ENCODE measurements at regions not wholly inside any gene's neighbourhood (a gene's known extent, or its start where the extent isn't known, plus 50 kb on each side); places are given as distances from the start of the nearest gene placed in this dataset.

DNA sequence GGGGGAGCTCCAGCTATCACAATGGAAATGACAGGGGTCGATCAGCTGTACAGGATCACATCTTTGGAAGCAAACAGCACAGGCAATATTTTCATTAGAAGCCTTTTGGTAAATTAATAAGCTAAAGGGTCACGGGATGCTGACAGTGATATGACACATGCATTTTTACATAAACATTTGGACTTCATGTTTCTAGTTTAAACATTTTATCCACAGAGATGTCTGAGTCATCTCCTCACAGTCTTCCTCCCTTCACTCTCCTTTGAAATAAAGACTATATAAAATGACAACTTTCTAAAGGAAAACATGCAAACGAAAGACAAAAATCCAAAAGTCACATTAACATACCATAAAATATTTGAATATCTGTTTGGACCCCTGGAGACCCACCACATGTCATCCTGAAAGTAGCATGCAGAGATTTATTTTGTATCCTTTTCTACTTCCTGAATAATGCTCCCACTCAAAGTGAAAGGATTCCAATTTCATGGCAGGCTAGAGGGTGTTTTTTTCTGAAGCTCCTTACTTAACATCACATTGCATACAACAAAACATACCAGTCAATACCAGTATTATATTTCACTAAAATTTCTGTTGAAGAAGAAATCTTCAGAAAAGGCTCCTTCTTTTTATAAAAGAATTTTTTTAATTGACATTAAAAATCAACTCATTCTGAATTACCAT, 200.1 kb upstream of the PPARGC1A start:
- no peak overlapping the region for H3K4me3 Mint-ChIP-seq
- POLR2A ChIA-PET, result no interaction called here
- no peak for ATAC-seq

GRCh38 chr4:24080871-24081270, 191.0 kb upstream of the PPARGC1A start:
- no peaks in the 10 kb centered on the region for H3K36me3 Mint-ChIP-seq
- H3K27ac Mint-ChIP-seq, result no peak overlapping the region
- ChIA-PET CTCF (no interaction called here), POLR2A (no interaction called here)
- H3K4me1 Mint-ChIP-seq, result no peaks in the 10 kb centered on the region
- H3K9me3 Mint-ChIP-seq, result peaks cover 3% of the 10 kb centered on the region; the same call in 1 of the 2 replicates
- ATAC-seq, result no peak
- H3K27me3 Mint-ChIP-seq (ENCODE audit: low read depth), result peaks cover 7% of the 10 kb centered on the region
- no peak overlapping the region for H3K4me3 Mint-ChIP-seq
- DNase-seq (ENCODE audit: low spot score), result no peak
- TF ChIP-seq ARID4B (CRISPR knock-in tag; IDR thresholded peaks at IDR 0.05; ENCODE audit: borderline replicate concordance), result no peak
- TF ChIP-seq, protein P1, sequence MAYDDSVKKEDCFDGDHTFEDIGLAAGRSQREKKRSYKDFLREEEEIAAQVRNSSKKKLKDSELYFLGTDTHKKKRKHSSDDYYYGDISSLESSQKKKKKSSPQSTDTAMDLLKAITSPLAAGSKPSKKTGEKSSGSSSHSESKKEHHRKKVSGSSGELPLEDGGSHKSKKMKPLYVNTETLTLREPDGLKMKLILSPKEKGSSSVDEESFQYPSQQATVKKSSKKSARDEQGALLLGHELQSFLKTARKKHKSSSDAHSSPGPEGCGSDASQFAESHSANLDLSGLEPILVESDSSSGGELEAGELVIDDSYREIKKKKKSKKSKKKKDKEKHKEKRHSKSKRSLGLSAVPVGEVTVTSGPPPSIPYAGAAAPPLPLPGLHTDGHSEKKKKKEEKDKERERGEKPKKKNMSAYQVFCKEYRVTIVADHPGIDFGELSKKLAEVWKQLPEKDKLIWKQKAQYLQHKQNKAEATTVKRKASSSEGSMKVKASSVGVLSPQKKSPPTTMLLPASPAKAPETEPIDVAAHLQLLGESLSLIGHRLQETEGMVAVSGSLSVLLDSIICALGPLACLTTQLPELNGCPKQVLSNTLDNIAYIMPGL (CRISPR knock-in tag; IDR thresholded peaks at IDR 0.05), result no peak
- TF ChIP-seq, protein P2, sequence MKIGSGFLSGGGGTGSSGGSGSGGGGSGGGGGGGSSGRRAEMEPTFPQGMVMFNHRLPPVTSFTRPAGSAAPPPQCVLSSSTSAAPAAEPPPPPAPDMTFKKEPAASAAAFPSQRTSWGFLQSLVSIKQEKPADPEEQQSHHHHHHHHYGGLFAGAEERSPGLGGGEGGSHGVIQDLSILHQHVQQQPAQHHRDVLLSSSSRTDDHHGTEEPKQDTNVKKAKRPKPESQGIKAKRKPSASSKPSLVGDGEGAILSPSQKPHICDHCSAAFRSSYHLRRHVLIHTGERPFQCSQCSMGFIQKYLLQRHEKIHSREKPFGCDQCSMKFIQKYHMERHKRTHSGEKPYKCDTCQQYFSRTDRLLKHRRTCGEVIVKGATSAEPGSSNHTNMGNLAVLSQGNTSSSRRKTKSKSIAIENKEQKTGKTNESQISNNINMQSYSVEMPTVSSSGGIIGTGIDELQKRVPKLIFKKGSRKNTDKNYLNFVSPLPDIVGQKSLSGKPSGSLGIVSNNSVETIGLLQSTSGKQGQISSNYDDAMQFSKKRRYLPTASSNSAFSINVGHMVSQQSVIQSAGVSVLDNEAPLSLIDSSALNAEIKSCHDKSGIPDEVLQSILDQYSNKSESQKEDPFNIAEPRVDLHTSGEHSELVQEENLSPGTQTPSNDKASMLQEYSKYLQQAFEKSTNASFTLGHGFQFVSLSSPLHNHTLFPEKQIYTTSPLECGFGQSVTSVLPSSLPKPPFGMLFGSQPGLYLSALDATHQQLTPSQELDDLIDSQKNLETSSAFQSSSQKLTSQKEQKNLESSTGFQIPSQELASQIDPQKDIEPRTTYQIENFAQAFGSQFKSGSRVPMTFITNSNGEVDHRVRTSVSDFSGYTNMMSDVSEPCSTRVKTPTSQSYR (CRISPR knock-in tag; IDR thresholded peaks at IDR 0.05), result no peak

More for the DNA sequence above, 200.1 kb upstream of the PPARGC1A start:
- CTCF ChIA-PET, result interaction anchor here (0.7 to 1.3 kb wide), 6 partner anchors 41 to 1193 kb away, joined by 3 to 5 read pairs (median 4); no protein-coding TSS in a partner anchor
- no peak overlapping the region for H3K27ac Mint-ChIP-seq
- H3K9me3 Mint-ChIP-seq, result no peaks in the 10 kb centered on the region
- no peaks in the 10 kb centered on the region for H3K36me3 Mint-ChIP-seq
- no peaks in the 10 kb centered on the region for H3K4me1 Mint-ChIP-seq
- TF ChIP-seq ZNF219 (CRISPR knock-in tag; IDR thresholded peaks at IDR 0.05; ENCODE audit: borderline replicate concordance) (no peak), ATF1 (CRISPR knock-in tag; IDR thresholded peaks at IDR 0.05) (no peak), ELF4 (CRISPR knock-in tag; IDR thresholded peaks at IDR 0.05; ENCODE audit: low read depth) (no peak), TP53 (CRISPR knock-in tag; IDR thresholded peaks at IDR 0.05) (no peak), NR3C1 (CRISPR knock-in tag; conservative IDR thresholded peaks at IDR 0.05; ENCODE audit: low read depth) (no peak), GABPB1 (CRISPR knock-in tag; IDR thresholded peaks at IDR 0.05) (no peak), ZNF396 (CRISPR knock-in tag; IDR thresholded peaks at IDR 0.05; ENCODE audit: borderline replicate concordance) (no peak), ZBTB21 (CRISPR knock-in tag; IDR thresholded peaks at IDR 0.05; ENCODE audit: borderline replicate concordance) (no peak), MLX (CRISPR knock-in tag; IDR thresholded peaks at IDR 0.05) (no peak), ZNF671 (CRISPR knock-in tag; IDR thresholded peaks at IDR 0.05) (no peak), CBFB (CRISPR knock-in tag; IDR thresholded peaks at IDR 0.05; ENCODE audit: low read depth) (no peak), CREB1 (CRISPR knock-in tag; IDR thresholded peaks at IDR 0.05) (no peak), JAZF1 (CRISPR knock-in tag; IDR thresholded peaks at IDR 0.05) (no peak)
- TF ChIP-seq, protein P3, sequence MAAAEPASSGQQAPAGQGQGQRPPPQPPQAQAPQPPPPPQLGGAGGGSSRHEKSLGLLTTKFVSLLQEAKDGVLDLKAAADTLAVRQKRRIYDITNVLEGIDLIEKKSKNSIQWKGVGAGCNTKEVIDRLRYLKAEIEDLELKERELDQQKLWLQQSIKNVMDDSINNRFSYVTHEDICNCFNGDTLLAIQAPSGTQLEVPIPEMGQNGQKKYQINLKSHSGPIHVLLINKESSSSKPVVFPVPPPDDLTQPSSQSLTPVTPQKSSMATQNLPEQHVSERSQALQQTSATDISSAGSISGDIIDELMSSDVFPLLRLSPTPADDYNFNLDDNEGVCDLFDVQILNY (CRISPR knock-in tag; IDR thresholded peaks at IDR 0.05), result no peak
- TF ChIP-seq, protein P4, sequence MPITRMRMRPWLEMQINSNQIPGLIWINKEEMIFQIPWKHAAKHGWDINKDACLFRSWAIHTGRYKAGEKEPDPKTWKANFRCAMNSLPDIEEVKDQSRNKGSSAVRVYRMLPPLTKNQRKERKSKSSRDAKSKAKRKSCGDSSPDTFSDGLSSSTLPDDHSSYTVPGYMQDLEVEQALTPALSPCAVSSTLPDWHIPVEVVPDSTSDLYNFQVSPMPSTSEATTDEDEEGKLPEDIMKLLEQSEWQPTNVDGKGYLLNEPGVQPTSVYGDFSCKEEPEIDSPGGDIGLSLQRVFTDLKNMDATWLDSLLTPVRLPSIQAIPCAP (CRISPR knock-in tag; IDR thresholded peaks at IDR 0.05), result no peak
- TF ChIP-seq, protein P5, sequence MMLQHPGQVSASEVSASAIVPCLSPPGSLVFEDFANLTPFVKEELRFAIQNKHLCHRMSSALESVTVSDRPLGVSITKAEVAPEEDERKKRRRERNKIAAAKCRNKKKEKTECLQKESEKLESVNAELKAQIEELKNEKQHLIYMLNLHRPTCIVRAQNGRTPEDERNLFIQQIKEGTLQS (CRISPR knock-in tag; conservative IDR thresholded peaks at IDR 0.05), result no peak
- TF ChIP-seq, protein P1 (CRISPR knock-in tag; IDR thresholded peaks at IDR 0.05), result no peak
- TF ChIP-seq, protein P6, sequence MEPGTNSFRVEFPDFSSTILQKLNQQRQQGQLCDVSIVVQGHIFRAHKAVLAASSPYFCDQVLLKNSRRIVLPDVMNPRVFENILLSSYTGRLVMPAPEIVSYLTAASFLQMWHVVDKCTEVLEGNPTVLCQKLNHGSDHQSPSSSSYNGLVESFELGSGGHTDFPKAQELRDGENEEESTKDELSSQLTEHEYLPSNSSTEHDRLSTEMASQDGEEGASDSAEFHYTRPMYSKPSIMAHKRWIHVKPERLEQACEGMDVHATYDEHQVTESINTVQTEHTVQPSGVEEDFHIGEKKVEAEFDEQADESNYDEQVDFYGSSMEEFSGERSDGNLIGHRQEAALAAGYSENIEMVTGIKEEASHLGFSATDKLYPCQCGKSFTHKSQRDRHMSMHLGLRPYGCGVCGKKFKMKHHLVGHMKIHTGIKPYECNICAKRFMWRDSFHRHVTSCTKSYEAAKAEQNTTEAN (CRISPR knock-in tag; IDR thresholded peaks at IDR 0.05), result no peak
- TF ChIP-seq, protein P7, sequence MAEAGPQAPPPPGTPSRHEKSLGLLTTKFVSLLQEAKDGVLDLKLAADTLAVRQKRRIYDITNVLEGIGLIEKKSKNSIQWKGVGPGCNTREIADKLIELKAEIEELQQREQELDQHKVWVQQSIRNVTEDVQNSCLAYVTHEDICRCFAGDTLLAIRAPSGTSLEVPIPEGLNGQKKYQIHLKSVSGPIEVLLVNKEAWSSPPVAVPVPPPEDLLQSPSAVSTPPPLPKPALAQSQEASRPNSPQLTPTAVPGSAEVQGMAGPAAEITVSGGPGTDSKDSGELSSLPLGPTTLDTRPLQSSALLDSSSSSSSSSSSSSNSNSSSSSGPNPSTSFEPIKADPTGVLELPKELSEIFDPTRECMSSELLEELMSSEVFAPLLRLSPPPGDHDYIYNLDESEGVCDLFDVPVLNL (CRISPR knock-in tag; IDR thresholded peaks at IDR 0.05; ENCODE audit: borderline replicate concordance, low read depth), result no peak
- DNase-seq (ENCODE audit: low spot score), result no peak
- peaks cover 3% of the 10 kb centered on the region; the same call in 1 of the 2 replicates for H3K27me3 Mint-ChIP-seq (ENCODE audit: low read depth)
